PC-9 (cell line): ENCODE measurements at regions not wholly inside any gene's neighbourhood (a gene's known extent, or its start where the extent isn't known, plus 50 kb on each side); places are given as distances from the start of the nearest gene placed in this dataset.

ENCODE experiments used
- EZH2 ChIP-seq: fragments of 200-600 bp; sonication (generic); IDR thresholded peaks from 2 replicates; pipeline ENCODE4 v1.8.0; 2017; ENCODE audit warnings: antibody characterized with exemption, low read depth
- TF ChIP-seq, protein P1 (sequence below): fragments of 200-600 bp; sonication (generic); conservative IDR thresholded peaks from 2 replicates; pipeline ENCODE4 v1.6.1; 2017; ENCODE audit warnings: mixed run types, antibody characterized with exemption, mild to moderate bottlenecking, moderate library complexity

DNA sequence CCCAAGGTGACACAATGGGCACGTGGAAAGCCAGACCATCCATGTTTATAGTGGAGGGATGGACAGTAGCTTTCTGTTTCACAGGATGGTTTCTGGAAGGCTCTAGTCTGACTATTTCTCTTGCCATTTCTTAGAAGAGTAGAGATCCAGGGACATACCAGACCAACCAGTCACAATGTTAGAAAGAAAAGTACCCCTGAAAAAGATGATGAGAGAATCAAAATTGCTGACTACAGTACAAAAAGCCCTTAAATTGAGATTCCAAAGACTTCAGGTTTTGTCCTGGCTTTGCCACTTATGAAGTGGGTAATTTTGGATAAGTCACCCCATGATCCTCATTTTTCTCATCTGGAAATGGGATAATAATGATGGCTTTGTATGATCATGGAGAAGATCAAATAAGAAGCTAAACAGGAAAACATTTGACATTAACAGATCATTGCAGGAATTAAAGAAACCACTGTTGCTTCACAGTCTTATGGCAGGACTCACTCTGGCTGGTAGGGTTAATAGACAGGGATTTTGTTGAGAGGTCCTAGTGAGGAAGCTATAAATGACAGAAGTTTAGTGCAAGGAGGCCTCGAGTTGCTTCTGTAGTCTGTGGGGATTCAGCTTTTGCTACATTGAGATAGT, 386.0 kb downstream of the IRS1 start:
- TF ChIP-seq, protein P1, sequence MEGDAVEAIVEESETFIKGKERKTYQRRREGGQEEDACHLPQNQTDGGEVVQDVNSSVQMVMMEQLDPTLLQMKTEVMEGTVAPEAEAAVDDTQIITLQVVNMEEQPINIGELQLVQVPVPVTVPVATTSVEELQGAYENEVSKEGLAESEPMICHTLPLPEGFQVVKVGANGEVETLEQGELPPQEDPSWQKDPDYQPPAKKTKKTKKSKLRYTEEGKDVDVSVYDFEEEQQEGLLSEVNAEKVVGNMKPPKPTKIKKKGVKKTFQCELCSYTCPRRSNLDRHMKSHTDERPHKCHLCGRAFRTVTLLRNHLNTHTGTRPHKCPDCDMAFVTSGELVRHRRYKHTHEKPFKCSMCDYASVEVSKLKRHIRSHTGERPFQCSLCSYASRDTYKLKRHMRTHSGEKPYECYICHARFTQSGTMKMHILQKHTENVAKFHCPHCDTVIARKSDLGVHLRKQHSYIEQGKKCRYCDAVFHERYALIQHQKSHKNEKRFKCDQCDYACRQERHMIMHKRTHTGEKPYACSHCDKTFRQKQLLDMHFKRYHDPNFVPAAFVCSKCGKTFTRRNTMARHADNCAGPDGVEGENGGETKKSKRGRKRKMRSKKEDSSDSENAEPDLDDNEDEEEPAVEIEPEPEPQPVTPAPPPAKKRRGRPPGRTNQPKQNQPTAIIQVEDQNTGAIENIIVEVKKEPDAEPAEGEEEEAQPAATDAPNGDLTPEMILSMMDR = no peak
- no peak for TF ChIP-seq EZH2
